Esophagus muscularis mucosa (tissue), 4 donors: ENCODE measurements at regions not wholly inside any gene's neighbourhood (a gene's known extent, or its start where the extent isn't known, plus 50 kb on each side); places are given as distances from the start of the nearest gene placed in this dataset.

Experiments used
- DNase-seq: peaks from one replicate; pipeline ENCODE4 v3.0.0-alpha.2; 2017; ENCODE audit errors: extremely low spot score
- H3K27ac ChIP-seq, 4 donors: fragments of 200-600 bp; sonication (generic); replicated peaks in 1 of 4; 1 replicate in 3 of 4; 2 replicates in 1 of 4; pipeline ENCODE4 v1.5.1; 2016 to 2019; ENCODE audit warnings: mild to moderate bottlenecking in 1 of 4
- H3K27me3 ChIP-seq, 4 donors: fragments of 200-600 bp; sonication (generic); one replicate each; pipeline versions ENCODE4 v1.5.1 to v1.6.0; 2016 to 2019
- H3K36me3 ChIP-seq, 4 donors: fragments of 200-600 bp; sonication (generic); one replicate each; pipeline ENCODE4 v1.5.1; 2016 to 2019
- H3K4me1 ChIP-seq, 4 donors: fragments of 200-600 bp; sonication (generic); one replicate each; pipeline ENCODE4 v1.5.1; 2016 to 2019
- H3K4me3 ChIP-seq, 4 donors: fragments of 200-600 bp; sonication (generic); 1 replicate in 2 of 4; 2 replicates in 2 of 4; pipeline ENCODE4 v1.5.1; 2016 to 2019; ENCODE audit warnings: mild to moderate bottlenecking in 4 of 4, moderate library complexity in 1 of 4
- H3K9me3 ChIP-seq, 4 donors: fragments of 200-600 bp; sonication (generic); 1 replicate in 3 of 4; 2 replicates in 1 of 4; pipeline ENCODE4 v1.5.1; 2016 to 2019
- EP300 ChIP-seq: sonication (generic); formaldehyde crosslinking; IDR thresholded peaks from one replicate; pipeline ENCODE4 v1.6.1; 2017; ENCODE audit warnings: antibody characterized with exemption
- POLR2A ChIP-seq: fragments of 450-650 bp; IDR thresholded peaks from one replicate; pipeline ENCODE4 v1.6.1; 2017; ENCODE audit warnings: antibody characterized with exemption, moderate library complexity, mild to moderate bottlenecking, low read depth
- POLR2AphosphoS5 ChIP-seq, 2 donors: sonication (generic); formaldehyde crosslinking; IDR thresholded peaks; one replicate each; pipeline ENCODE4 v1.6.1; 2017; ENCODE audit warnings: antibody characterized with exemption in 2 of 2
- WGBS: methylation state at CpG from one replicate; pipeline ENCODE4 v1.1.5; 2018; 5-methylcytosine and 5-hydroxymethylcytosine counted together
- intact Hi-C: fragments of 100-400 bp; cut with DNase I; formaldehyde crosslinking; loops from one replicate; pipeline ENCODE4 v1.15.1; 2023
- TF ChIP-seq, protein P1 (sequence below), 3 experiments: fragments of 200-600 bp in 2 of 3; fragments of 450-650 bp in 1 of 3; sonication (generic) in 2 of 3; IDR thresholded peaks; one replicate each; pipeline ENCODE4 v1.5.1; 2017 to 2019; ENCODE audit warnings: antibody characterized with exemption in 3 of 3, mild to moderate bottlenecking in 2 of 3, moderate library complexity in 1 of 3

DNA sequence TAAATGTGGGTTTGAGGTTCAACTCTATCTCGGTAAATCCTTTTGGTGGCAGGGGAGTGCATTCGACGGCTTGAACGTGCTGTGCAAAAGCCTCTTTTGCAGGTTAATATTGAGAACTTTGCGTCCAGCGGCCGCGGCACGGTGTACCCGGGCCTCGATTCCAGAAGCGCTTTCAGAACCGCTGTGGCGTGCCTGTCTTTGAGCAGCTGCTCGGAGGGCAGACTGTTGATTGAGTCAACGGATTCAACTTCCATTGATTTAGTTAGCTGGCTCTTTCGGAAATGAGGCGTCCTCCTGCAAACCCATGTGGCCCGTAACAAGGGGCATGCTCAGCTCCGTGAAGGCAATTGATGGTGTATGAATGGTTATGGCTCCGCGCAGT, 1247.8 kb downstream of the BRD1 start:
- TF ChIP-seq POLR2A (no peak), EP300 (no peak), POLR2AphosphoS5 (IDR thresholded peaks at IDR 0.05) (no peak)
- TF ChIP-seq, protein P1, sequence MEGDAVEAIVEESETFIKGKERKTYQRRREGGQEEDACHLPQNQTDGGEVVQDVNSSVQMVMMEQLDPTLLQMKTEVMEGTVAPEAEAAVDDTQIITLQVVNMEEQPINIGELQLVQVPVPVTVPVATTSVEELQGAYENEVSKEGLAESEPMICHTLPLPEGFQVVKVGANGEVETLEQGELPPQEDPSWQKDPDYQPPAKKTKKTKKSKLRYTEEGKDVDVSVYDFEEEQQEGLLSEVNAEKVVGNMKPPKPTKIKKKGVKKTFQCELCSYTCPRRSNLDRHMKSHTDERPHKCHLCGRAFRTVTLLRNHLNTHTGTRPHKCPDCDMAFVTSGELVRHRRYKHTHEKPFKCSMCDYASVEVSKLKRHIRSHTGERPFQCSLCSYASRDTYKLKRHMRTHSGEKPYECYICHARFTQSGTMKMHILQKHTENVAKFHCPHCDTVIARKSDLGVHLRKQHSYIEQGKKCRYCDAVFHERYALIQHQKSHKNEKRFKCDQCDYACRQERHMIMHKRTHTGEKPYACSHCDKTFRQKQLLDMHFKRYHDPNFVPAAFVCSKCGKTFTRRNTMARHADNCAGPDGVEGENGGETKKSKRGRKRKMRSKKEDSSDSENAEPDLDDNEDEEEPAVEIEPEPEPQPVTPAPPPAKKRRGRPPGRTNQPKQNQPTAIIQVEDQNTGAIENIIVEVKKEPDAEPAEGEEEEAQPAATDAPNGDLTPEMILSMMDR (IDR thresholded peaks at IDR 0.05) = no peak
- intact Hi-C loops = no loop called here
- Histone ChIP-seq H3K9me3 (no peaks in the 10 kb centered on the region), H3K4me1 (peaks cover 0 to 22% (median 14%) of the 10 kb centered on the region in 4 donors), H3K36me3 (no peaks in the 10 kb centered on the region), H3K27ac (no peak overlapping the region), H3K27me3 (peaks cover 0 to 71% (median 6%) of the 10 kb centered on the region in 4 donors), H3K4me3 (no peak overlapping the region)
- 81% methylated on average over 14 of the region's 22 CpGs for WGBS
- no peak for DNase-seq

DNA sequence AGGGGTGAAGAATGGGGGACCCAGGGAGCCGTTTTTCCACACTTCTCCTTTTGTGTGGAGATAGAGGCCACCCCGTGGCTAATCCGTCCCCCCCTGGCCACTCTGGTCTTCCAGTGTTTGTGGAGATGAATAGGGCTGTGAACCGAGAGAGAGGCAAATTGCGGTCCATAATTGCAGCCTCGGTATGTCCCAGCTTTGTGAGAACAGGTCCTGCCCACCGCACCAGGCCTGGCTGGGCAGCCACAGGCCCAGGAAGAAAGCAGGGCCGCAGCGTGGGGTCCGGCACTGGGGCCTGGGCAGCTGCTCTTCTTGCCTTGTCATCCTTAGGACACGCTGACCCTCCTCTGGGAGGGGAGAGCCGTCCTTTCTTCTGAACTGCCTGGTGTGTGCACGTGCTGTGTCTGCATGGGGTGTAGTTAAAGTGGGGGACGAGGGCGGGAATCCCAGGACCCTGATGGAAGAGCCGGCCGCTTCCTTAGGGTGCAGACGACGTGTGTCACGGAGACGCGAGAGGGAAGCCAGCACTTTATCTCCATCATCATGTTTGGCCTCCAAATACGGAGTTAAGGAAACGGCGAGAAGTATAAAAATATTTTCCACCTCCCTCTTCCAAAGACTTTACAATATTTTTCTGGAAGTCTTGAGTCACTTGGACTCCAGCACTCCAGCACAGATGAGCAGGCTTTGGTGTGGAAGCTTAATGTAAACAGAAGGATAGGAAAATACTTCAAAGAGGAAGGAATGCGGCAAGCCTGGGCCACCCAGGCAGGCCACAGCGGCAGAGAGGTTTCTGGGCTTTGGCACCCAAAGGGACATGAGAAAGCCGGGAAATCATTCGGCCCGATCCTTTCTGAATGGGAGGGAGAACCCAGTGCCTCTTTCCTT, 1248.4 kb downstream of the BRD1 start:
- no peak overlapping the region for H3K27ac ChIP-seq
- WGBS = 36% methylated on average over 19 of the region's 30 CpGs
- peaks cover 0 to 71% (median 11%) of the 10 kb centered on the region in 4 donors for H3K27me3 ChIP-seq
- H3K9me3 ChIP-seq = no peaks in the 10 kb centered on the region
- H3K4me3 ChIP-seq = no peak overlapping the region
- no peak for TF ChIP-seq POLR2A
- TF ChIP-seq EP300 = no peak
- no peak for TF ChIP-seq POLR2AphosphoS5 (IDR thresholded peaks at IDR 0.05)
- TF ChIP-seq, protein P1 (IDR thresholded peaks at IDR 0.05) = no peak
- no peaks in the 10 kb centered on the region for H3K36me3 ChIP-seq
- DNase-seq = no peak
- intact Hi-C loops = no loop called here
- H3K4me1 ChIP-seq = peaks cover 0 to 23% (median 15%) of the 10 kb centered on the region in 4 donors

DNA sequence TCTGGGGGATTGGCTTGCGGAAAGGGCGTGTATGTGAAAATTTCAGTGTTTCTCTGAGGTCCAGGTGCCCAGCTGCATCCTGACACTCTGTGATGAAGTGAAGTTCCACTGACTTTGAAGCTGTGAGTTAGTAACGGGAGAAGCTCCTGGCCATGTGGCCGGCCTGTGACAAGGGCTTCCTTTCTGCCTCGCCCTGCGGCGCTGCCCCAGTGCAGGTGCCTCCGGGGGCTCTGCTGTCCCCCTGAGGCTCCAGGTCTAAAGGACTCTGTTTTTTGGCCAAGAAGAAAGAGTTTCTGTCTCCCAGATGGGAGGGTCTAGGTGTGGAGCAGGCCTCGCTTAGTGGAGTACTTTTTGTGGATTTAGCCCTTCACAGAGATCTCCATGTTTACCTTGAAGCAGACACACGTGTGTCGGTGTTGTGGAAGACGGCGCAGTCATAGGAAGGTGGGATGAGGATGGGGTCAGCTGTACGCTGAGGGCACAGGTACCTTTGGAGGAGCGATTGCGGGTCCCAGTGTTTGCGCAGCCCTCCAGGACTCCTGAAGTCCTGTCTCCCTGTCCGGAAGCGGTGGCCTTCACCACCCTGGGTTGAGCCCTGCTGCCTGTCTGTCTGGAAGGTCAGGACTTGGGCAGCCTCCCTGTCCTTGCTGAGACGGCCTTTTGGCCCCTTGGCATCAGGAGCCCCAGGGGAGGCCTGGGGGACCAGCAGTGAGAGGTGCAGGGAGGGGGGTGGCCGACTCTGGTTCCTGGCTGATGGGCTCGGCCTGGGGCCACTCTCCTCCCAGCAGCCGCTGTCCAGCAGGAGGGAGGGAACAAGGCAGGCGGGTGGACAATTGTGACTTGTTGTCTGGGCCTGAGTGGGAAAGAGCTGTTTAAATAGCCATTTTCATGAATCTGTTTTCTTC, 1249.3 kb downstream of the BRD1 start:
- DNase-seq = no peak
- no peaks in the 10 kb centered on the region for H3K9me3 ChIP-seq
- peaks cover 0 to 71% (median 12%) of the 10 kb centered on the region in 4 donors for H3K27me3 ChIP-seq
- intact Hi-C loops = no loop called here
- TF ChIP-seq POLR2A (no peak), EP300 (no peak), POLR2AphosphoS5 (IDR thresholded peaks at IDR 0.05) (no peak)
- TF ChIP-seq, protein P1 (IDR thresholded peaks at IDR 0.05) = no peak
- peaks cover 0 to 23% (median 15%) of the 10 kb centered on the region in 4 donors for H3K4me1 ChIP-seq
- 88% methylated on average over 21 of the region's 24 CpGs for WGBS
- no peak overlapping the region for H3K4me3 ChIP-seq
- H3K27ac ChIP-seq = no peak overlapping the region
- H3K36me3 ChIP-seq = no peaks in the 10 kb centered on the region

DNA sequence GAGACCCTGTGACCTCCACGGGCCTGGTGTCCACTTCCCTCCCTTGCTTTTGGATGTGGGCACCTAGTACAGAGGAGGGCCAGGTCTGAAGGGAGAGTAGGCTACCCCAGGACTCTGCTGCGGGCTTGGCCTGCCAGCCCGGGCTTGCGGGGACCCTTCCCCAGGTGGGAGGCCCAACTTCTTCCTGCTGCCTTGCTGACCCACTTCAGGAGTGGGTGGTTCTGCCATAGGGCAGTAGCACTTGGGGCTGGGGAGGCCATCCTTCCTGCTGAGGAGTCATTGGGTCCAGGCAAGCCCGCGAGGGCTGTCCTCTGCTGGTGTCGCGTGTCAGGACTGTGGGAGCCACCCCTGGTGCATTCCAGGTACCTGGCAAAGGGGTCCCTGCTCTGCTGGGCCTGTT, 1250.0 kb downstream of the BRD1 start:
- intact Hi-C loops = no loop called here
- Histone ChIP-seq H3K27ac (no peak overlapping the region), H3K36me3 (no peaks in the 10 kb centered on the region), H3K9me3 (no peaks in the 10 kb centered on the region), H3K27me3 (peaks cover 0 to 71% (median 12%) of the 10 kb centered on the region in 4 donors), H3K4me1 (peaks cover 0 to 23% (median 15%) of the 10 kb centered on the region in 4 donors), H3K4me3 (peak overlapping the region in 1 of 4 donors; percentile 47)
- TF ChIP-seq POLR2A = no peak
- TF ChIP-seq, protein P1 (IDR thresholded peaks at IDR 0.05) = no peak
- TF ChIP-seq EP300 = no peak
- TF ChIP-seq POLR2AphosphoS5 (IDR thresholded peaks at IDR 0.05) = no peak
- 73% methylated on average over 4 of the region's 8 CpGs for WGBS
- no peak for DNase-seq
